ENCODE measurements at regions not wholly inside any gene's neighbourhood (a gene's known extent, or its start where the extent isn't known, plus 50 kb on each side); places are given as distances from the start of the nearest gene placed in this dataset.

GRCh38 chr12:67410246-67410645, 141.1 kb downstream of the CAND1 start (continued):
- TF ChIP-seq SMARCB1 (IDR thresholded peaks at IDR 0.05; ENCODE audit: insufficient read length, low read depth) = no peak
- TF ChIP-seq TRIM24 (IDR thresholded peaks at IDR 0.05) = no peak
- no peak for TF ChIP-seq ELF1 (tag; IDR thresholded peaks at IDR 0.05)
- no peak for TF ChIP-seq NCOA2 (IDR thresholded peaks at IDR 0.05; ENCODE audit: partially characterized antibody in 2 of 2)
- TF ChIP-seq MYBL2 (IDR thresholded peaks at IDR 0.05; ENCODE audit: low read depth) = no peak
- TF ChIP-seq MYBL2 (CRISPR knock-in tag; IDR thresholded peaks at IDR 0.05; ENCODE audit: borderline replicate concordance) = no peak
- no peak for TF ChIP-seq KAT8 (IDR thresholded peaks at IDR 0.05; ENCODE audit: low read depth)
- no peak for TF ChIP-seq ETS1 (conservative IDR thresholded peaks at IDR 0.05; ENCODE audit: control insufficient read depth, low read depth, low read length)
- no peak for TF ChIP-seq ZNF512 (tag; IDR thresholded peaks at IDR 0.05)
- TF ChIP-seq ZNF507 (tag; conservative IDR thresholded peaks at IDR 0.05) = no peak
- TF ChIP-seq VEZF1 (CRISPR knock-in tag; IDR thresholded peaks at IDR 0.05) = no peak
- TF ChIP-seq EHMT2 (IDR thresholded peaks at IDR 0.05) = no peak
- no peak for TF ChIP-seq ILF3 (IDR thresholded peaks at IDR 0.05; ENCODE audit: borderline replicate concordance)
- TF ChIP-seq SUPT5H (IDR thresholded peaks at IDR 0.05) = no peak
- TF ChIP-seq SRSF3 (IDR thresholded peaks at IDR 0.05; ENCODE audit: insufficient read depth, low read length) = no peak
- TF ChIP-seq NBN (IDR thresholded peaks at IDR 0.05; ENCODE audit: low read depth) = no peak
- no peak for TF ChIP-seq HOXB6 (CRISPR knock-in tag; IDR thresholded peaks at IDR 0.05; ENCODE audit: borderline replicate concordance)
- no peak for TF ChIP-seq ZNF77 (CRISPR knock-in tag; IDR thresholded peaks at IDR 0.05)

Measured in K562 (cell line).